SKM-1 treated with dmso at 0.1 percent for 144 hours (cell line): ENCODE measurements at regions not wholly inside any gene's neighbourhood (a gene's known extent, or its start where the extent isn't known, plus 50 kb on each side); places are given as distances from the start of the nearest gene placed in this dataset.

Experiments used
- DNase-seq: peaks from one replicate; lab custom pipeline; 2025; ENCODE audit not compliant: unreplicated experiment; lab: John Stamatoyannopoulos, UW

- no peak for DNase-seq
Measured at GRCh38 chr10:90975096-90975495, 54.2 kb upstream of the ANKRD1 start.

- DNase-seq = no peak
Measured at GRCh38 chr10:90977162-90977854, 56.4 kb upstream of the ANKRD1 start.

- DNase-seq = no peak
Measured at GRCh38 chr10:90977855-90978486, 57.1 kb upstream of the ANKRD1 start.

- DNase-seq = no peak
Measured at GRCh38 chr10:90982406-90983008, 61.6 kb upstream of the ANKRD1 start.

- no peak for DNase-seq
Measured at GRCh38 chr10:90983914-90984549, 63.1 kb upstream of the ANKRD1 start.

GRCh38 chr10:90984898-90985297, 64.0 kb upstream of the ANKRD1 start:
- no peak for DNase-seq

GRCh38 chr10:90985321-90985933, 64.5 kb upstream of the ANKRD1 start:
- DNase-seq = no peak

GRCh38 chr10:90986136-90986760, 65.4 kb upstream of the ANKRD1 start:
- DNase-seq = no peak

GRCh38 chr10:90986870-90987269, 66.0 kb upstream of the ANKRD1 start:
- DNase-seq = no peak

GRCh38 chr10:90987383-90987782, 66.5 kb upstream of the ANKRD1 start:
- no peak for DNase-seq

GRCh38 chr10:90988024-90988423, 67.1 kb upstream of the ANKRD1 start:
- no peak for DNase-seq

GRCh38 chr10:90988802-90989201, 67.9 kb upstream of the ANKRD1 start:
- DNase-seq = no peak

GRCh38 chr10:90989378-90989777, 68.5 kb upstream of the ANKRD1 start:
- DNase-seq = no peak

- no peak for DNase-seq
Measured at GRCh38 chr10:90992462-90992861, 71.6 kb upstream of the ANKRD1 start.

GRCh38 chr10:90993340-90993739, 72.5 kb upstream of the ANKRD1 start:
- no peak for DNase-seq

- DNase-seq = no peak
Measured at GRCh38 chr10:90997670-90998069, 76.8 kb upstream of the ANKRD1 start.

- no peak for DNase-seq
Measured at GRCh38 chr10:90998733-90999511, 78.0 kb upstream of the ANKRD1 start.

GRCh38 chr10:90999512-91000172, 78.8 kb upstream of the ANKRD1 start:
- no peak for DNase-seq

GRCh38 chr10:91000470-91000869, 79.6 kb upstream of the ANKRD1 start:
- no peak for DNase-seq

- DNase-seq = no peak
Measured at GRCh38 chr10:91000985-91001384, 80.1 kb upstream of the ANKRD1 start.
